NCI-H146 treated with DMSO at 0.1 percent for 48 hours (cell line): ENCODE measurements at regions not wholly inside any gene's neighbourhood (a gene's known extent, or its start where the extent isn't known, plus 50 kb on each side); places are given as distances from the start of the nearest gene placed in this dataset.
"Not testable (repeated sequence)": the region's sequence is repeated elsewhere in the genome, so short reads cannot be mapped to it uniquely, and the experiment has no call there.

Experiments used
- DNase-seq: peaks from one replicate; lab custom pipeline; 2025; ENCODE audit not compliant: unreplicated experiment; lab: John Stamatoyannopoulos, UW

DNA sequence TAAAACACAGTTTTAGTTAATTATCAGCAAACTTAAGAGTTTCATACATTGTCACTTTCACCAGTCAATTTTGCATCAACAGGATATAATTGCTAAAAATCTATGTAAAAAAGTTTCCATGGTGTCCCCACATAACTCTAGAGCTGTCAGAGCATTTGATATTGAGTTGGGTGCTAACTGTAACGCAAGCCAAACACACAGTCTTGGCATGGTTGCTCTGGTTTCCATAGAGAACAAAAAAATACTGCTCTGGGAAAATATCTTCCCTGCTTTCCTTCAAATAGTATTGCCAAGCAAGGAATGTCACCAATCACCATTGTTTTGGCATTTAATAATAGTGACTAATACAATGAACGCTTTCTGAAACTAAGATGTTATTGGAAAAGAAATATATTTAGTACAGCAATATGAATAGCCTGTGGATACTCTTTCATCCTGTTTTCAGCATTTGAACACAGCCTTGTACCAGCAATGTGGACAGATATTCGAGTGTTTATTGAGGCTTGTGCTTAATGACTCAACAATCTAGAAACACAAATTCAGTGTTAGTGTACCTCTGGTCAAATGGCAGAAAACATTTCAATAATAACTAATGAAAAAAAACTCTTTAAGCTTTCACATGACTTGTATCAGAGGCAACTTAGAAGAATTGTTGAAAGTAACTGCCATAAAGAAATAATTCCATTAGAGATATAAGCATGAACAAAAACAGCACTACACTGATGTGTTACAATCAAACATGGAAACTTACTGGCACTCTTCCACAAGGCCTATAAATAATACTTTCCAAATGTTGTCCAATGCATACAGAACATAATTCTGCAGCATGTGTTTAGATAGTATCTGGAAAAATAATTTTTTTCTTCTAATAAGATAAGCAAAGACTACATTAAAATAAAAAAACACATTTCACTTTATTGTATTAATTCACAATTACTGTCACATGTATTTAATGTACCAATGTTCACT is 1469.5 kb upstream of the CELF2 start:
- DNase-seq, result no peak

GRCh38 chr10:9550810-9551209 is 1466.9 kb upstream of the CELF2 start:
- DNase-seq, result no peak

- DNase-seq, result no peak
These were observed 1463.4 kb upstream of the CELF2 start for GRCh38 chr10:9554321-9554720.

- no peak for DNase-seq
These were observed 1456.7 kb upstream of the CELF2 start for GRCh38 chr10:9560976-9561375.

DNA sequence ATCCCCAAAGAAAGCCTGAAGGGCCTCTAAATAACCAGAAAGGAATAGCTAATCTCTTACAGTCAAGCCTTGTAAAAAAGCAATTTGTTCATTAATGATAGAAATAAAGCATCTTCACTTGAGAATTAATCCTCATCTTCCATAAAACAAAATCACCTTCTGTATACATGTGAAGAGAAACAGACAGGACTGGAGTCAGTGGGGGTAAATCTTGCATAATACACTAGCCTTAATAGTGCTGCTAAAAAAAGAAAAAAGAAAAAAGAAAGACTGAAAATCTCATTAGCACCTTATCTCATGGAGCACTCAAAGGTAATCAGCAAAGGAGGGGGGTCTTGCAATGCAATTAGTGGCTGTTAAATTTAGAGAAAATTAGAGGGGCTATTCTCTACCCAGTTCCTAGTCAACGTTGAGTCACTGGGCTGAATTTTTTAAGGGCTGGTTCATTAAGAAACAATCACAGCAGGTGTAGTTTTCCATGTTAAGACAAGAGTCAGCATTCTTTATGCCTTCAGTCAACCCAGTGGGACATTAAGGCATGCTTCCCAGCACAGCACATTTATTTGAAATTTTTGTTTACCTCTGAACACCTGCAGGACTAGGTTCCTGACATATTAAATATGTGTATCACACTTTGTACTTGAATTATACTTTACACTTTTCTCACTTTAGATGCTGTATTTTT is 1455.7 kb upstream of the CELF2 start:
- DNase-seq, result no peak

DNA sequence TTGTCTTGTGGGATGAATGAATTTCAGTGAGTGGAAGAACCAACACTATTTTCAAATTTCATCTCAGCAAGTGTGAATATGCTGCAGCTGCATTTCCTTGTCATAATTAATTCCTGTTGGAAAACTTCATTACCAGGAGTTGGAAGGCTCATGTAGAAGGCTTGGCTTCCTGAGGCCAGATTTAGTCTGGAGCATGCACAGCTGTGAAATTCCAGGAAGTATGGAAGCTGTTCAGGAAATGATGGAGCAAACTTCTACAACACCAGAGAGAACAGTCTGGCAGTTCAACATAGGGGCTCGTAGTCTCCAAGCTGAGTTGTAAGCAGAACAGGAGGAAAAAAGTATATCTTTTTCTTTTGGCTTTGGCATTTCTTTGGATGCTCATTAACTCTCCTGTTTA is 1439.9 kb upstream of the CELF2 start:
- no peak for DNase-seq

DNA sequence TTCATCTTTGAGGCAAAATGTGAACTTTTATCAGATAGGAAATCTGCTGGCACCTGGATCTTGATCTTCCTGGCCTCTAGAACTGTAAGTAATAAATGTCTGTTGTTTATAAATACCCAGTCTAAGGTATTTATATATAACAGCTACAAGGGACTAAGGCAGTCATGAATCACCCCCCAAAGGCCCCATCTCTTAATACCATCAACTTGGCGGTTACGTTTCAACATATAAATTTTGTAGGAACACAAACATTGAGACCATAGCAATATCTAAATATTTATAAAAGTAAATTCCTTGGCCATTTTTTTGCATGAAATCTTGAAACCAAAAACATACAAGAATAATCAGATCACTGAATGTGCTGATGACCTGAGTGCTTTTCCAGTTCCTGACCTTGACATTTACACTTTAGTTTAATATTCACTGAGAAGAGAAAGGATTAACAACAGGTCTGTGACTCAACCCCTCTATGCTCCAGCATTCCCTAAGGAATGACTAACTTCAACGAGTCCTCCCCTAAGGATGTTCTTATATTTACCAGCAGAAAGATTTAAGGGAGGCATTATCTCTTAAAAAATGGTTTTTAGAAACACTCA is 1438.5 kb upstream of the CELF2 start:
- no peak for DNase-seq

DNA sequence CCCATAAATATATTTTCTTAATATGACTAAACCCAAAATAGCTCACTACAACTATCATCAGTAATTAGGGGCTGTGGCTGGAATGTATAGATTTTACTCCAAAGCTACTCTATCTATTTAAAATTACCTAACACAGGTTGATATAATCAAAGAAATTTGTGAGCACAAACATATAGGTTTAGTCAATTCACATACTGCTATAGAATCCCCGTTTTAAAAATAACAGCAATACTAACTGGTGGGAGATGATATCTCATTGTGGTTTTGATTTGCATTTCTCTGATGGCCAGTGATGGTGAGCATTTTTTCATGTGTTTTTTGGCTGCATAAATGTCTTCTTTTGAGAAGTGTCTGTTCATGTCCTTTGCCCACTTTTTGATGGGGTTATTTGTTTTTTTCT is 1434.9 kb upstream of the CELF2 start:
- DNase-seq, result not testable (repeated sequence)

DNA sequence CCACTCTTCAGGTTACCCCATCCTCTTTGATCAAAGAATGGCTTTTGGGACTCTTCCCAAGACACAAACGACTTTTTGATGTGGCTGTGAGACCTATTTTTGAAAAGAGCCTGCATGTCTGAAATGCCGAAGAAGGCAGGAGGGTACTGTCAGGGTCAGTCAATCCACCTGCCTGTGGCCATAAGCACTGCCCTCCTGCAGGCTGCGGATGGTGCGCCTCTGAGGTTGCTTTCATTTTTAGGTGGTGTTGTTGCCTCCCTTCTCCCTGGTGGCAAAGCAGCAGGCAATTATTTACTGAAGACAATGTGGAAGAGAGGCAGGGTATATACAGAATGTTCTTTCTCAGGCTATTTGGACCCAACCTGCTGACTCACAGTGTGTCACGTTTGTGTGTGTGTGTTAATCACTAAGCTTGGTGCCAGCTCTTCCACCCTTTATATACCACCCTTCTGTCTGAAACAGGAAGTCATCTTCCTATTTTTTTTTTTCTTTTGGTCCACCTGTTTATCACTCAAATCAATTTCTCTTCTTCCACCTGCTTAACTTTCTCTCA is 1421.2 kb upstream of the CELF2 start:
- no peak for DNase-seq

DNA sequence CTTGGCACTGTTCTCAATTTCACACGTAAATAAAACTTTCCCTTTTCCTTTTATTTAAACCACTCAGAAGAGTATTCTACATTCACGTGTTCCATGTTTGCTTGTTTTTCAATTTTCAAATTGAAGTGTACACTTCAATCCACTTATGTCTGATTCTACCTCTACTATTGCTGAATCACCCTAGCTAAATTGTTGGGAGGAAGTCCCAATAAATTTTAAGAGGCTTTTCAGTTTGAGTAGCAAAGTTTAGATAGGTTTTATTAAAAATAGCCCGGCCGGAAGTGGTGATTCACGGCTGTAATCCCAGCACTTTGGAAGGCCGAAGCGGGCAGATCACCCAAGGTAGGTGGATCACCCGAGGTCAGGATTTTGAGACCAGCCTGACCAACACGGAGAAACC is 1414.7 kb upstream of the CELF2 start:
- DNase-seq, result no peak

DNA sequence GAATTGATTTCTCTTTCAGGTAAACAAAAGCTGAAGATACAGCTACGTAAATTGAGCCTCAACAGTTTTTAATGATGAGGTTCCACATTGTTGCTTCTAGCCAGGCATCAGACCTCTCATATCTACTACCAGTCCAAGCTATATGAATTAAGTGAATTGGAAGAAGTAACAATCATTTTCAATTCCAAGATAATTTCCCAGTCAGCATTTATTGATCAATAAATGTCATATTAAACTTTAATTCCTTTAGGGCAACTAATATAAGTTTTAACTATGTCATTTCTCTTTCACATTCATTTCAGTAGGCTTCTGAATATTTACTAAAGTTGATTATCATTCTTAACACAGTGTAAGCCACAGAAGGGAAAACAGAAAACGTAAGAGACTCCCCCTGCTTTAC is 1413.7 kb upstream of the CELF2 start:
- no peak for DNase-seq

DNA sequence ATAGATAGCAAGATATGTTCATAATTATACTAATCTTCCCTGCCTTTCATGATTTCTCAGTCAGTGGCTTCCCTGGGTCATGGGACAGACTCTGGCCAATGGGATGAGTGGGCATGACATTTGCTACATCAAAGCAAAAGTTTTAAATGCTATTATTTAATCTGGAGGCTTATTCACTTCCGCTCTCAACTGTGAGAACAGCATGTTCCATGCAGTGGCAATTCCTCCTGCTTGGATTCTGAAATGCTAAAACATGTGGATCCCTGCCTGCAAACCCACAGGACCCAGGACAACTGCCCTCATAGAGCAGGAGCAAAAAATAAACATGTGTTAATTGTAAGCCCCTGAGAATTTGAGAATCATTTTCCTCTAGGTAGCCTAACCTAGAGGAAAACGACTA is 1412.4 kb upstream of the CELF2 start:
- DNase-seq, result no peak

GRCh38 chr10:9608602-9609001 is 1409.1 kb upstream of the CELF2 start:
- DNase-seq, result no peak

DNA sequence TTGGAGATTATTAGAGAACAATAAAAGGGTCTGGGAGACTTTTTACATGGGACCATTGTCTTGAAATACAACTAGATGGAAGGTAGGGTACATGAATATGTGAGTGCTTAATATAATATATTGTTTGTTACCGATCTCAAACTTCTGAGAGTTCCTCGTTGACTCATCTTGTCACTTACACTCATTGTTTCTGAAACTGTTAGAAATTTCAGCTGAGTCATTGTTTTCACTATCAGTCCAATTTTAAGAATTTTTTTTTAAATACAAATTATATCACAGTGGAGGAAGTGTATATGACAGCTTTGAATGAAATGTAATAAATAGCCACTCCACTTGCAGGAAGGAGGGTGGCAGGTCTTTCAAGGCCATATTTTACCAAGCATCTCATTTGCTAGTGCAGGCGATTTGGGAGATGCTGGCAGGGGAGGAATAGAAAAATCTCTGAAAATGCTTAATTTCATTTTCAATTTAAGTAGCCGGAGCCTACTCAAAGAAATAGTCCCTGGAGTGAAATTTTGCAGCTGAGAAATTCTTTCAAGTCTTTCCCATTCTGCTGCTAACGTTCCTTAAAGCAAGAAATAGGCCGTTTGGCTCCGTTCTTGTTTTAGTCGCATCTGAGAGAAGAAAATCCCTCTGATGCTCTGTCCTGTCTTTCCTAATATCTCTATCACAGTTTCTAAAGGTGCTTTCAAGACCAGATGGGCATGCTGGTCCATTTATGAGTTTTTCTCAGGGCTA is 1404.2 kb upstream of the CELF2 start:
- DNase-seq, result no peak

DNA sequence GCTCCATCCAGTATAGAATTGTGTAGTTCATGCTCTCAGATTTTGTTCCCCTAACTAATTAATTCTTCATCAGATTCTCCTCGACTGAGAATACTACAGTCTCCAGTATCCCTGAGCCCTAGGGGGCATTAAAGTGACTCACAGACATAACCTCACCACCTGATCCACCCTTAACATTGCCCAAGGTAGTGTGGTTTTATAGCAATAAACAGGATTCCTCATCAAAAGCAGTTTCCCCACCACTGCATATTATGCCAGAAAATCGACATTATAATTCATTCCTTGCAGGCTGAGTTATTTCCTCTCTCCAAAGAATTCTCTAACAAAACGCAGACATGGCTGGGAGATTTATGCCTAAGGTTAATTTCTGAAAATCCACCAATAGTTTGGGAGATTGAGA is 1402.5 kb upstream of the CELF2 start:
- no peak for DNase-seq

DNA sequence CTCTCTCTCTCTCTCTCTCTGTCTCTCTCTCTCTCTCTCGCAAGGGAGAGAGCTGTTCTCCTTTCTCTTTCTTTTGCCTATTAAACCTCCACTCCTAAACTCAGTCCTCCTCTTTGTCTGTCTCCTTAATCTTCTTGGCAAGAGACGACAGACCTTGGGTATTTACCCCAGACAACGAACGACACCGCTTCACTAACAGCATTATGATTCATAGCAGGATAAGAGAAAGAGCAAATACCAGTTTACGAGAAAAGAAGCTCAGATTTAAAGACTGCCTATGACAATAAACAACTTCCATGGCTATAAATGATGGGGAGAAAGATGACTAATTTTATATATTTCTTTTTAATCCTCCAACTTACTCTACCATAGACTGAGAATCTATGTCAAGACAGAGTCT is 1396.5 kb upstream of the CELF2 start:
- no peak for DNase-seq

DNA sequence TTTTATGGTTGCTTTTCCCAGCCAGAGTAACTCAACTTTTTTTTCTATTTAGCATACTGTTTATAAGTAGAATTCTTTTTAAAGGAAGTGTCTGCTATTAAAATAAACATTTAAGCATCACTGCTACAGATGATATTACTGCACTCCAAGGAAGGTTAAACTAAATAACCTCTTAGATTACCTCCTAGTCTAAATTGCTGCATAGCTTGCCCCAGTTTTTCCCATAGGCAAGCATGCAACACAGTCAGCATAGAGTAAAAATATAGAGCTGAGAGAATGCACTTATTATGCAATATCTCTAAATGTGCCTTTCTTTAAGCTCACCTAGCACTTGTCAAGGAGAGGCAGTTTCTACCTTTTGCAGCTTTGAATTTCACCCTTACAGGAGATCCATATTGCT is 1392.4 kb upstream of the CELF2 start:
- no peak for DNase-seq

GRCh38 chr10:9634466-9634865 is 1383.2 kb upstream of the CELF2 start:
- no peak for DNase-seq

DNA sequence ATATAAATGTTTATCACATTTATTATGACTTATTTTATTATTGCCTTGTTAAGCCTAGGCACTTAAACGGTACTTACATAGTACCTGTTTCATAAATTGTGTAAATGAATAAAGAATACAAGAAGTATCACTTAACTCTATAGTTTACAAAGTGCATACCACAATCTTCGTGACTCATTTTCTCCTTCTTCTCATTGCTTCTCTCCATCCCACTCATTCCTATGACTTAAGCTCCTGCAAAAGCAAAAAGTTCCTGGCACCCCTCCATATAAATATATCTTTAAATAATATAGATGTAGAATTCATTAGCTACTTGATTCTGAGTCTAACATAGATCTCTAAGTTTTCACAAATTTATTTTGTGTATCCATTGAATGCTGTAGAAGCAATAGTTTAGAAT is 1382.0 kb upstream of the CELF2 start:
- no peak for DNase-seq

DNA sequence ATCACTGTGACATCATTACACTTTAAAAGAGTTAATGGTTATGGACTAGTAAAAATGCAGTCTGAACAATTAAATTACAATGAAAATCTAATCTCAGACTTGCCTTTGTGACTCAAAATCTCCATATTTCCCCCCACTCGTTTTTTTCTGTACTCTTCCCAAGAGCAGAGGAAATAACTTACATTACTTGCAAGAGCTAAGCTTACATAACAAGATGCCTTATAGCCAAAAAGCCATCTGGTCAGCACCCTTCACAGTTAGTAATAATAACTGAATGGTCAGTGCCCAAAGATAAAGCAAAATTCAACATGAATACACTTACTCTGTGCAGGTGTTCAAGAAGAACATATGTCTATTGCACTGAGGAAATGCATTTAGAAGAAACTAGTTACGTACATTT is 1381.5 kb upstream of the CELF2 start:
- no peak for DNase-seq

DNA sequence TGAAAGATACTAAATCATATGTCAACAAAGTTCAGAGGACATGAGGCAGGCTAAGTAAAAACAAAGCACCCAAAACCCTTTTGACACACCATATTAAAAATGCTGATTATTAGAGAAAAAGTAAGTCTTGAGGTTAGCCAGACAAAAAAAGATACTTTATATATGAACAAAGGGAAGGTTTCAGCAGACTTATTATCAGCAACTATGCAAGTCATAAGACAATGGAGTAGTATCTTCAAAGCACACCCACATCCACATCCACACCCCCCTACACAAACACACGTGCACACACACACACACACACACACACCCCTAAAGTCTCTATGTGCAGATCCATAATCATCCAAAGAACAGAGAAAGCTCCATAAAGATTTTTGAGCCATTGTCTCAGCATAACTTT is 1373.9 kb upstream of the CELF2 start:
- DNase-seq, result no peak
